Fibroblast of skin of scalp (primary cell): ENCODE measurements at regions not wholly inside any gene's neighbourhood (a gene's known extent, or its start where the extent isn't known, plus 50 kb on each side); places are given as distances from the start of the nearest gene placed in this dataset.
"Not testable (repeated sequence)": the region's sequence is repeated elsewhere in the genome, so short reads cannot be mapped to it uniquely, and the experiment has no call there.

Experiments used
- DNase-seq: peaks from one replicate; pipeline ENCODE4 v3.0.0-alpha.2; 2013

GRCh38 chr6:156268849-156269248 lies 508.3 kb upstream of the ARID1B start:
- no peak for DNase-seq

GRCh38 chr6:156262014-156262413 lies 515.2 kb upstream of the ARID1B start:
- DNase-seq = no peak

GRCh38 chr6:156260815-156261214 lies 516.4 kb upstream of the ARID1B start:
- no peak for DNase-seq

GRCh38 chr6:156258981-156259380 lies 518.2 kb upstream of the ARID1B start:
- no peak for DNase-seq

- DNase-seq = no peak
Measured at GRCh38 chr6:156256161-156256560, 521.0 kb upstream of the ARID1B start.

- no peak for DNase-seq
Measured at GRCh38 chr6:156254240-156254639, 522.9 kb upstream of the ARID1B start.

- DNase-seq = peak; percentile 4
Measured at GRCh38 chr6:156250593-156250992, 526.6 kb upstream of the ARID1B start.

- no peak for DNase-seq
Measured at GRCh38 chr6:156242206-156242605, 535.0 kb upstream of the ARID1B start.

GRCh38 chr6:156231026-156231765 lies 546.0 kb upstream of the ARID1B start:
- DNase-seq = no peak

- DNase-seq = no peak
Measured at GRCh38 chr6:156219973-156220372, 557.2 kb upstream of the ARID1B start.

GRCh38 chr6:156205678-156206077 lies 571.5 kb upstream of the ARID1B start:
- no peak for DNase-seq

- no peak for DNase-seq
Measured at GRCh38 chr6:156199182-156199581, 578.0 kb upstream of the ARID1B start.

- no peak for DNase-seq
Measured at GRCh38 chr6:156197513-156197912, 579.7 kb upstream of the ARID1B start.

GRCh38 chr6:156194981-156195380 lies 582.2 kb upstream of the ARID1B start:
- DNase-seq = no peak

- no peak for DNase-seq
Measured at GRCh38 chr6:156193381-156193780, 583.8 kb upstream of the ARID1B start.

- DNase-seq = no peak
Measured at GRCh38 chr6:156191895-156192294, 585.3 kb upstream of the ARID1B start.

- not testable (repeated sequence) for DNase-seq
Measured at GRCh38 chr6:156191390-156191789, 585.8 kb upstream of the ARID1B start.

GRCh38 chr6:156190270-156190669 lies 586.9 kb upstream of the ARID1B start:
- no peak for DNase-seq

- DNase-seq = no peak
Measured at GRCh38 chr6:156189714-156190113, 587.5 kb upstream of the ARID1B start.

GRCh38 chr6:156189195-156189594 lies 588.0 kb upstream of the ARID1B start:
- DNase-seq = no peak

GRCh38 chr6:156185113-156185512 lies 592.1 kb upstream of the ARID1B start:
- DNase-seq = no peak

- DNase-seq = no peak
Measured at GRCh38 chr6:156183678-156184077, 593.5 kb upstream of the ARID1B start.

GRCh38 chr6:156182356-156182755 lies 594.8 kb upstream of the ARID1B start:
- DNase-seq = no peak

GRCh38 chr6:156181506-156181905 lies 595.7 kb upstream of the ARID1B start:
- DNase-seq = no peak

- DNase-seq = no peak
Measured at GRCh38 chr6:156175971-156176421, 601.2 kb upstream of the ARID1B start.
